OCI-LY7 (cell line): ENCODE measurements at regions not wholly inside any gene's neighbourhood (a gene's known extent, or its start where the extent isn't known, plus 50 kb on each side); places are given as distances from the start of the nearest gene placed in this dataset.

ENCODE experiments used
- BruUV-seq: library from RNA; stranded (reverse); fragments of 400-500 nt; replicated peaks from 2 replicates; lab custom pipeline; 2021; lab: Mats Ljungman, UMichigan
- CTCF ChIA-PET: fragments of 300-600 bp; sonication (Branson Sonifier 250); formaldehyde crosslinking; loops from one replicate; lab custom pipeline; 2022; ENCODE audit warnings: antibody characterized with exemption; ENCODE audit not compliant: unreplicated experiment; lab: Charles Lee
- POLR2A ChIA-PET: fragments of 300-600 bp; sonication (Branson Sonifier 250); formaldehyde crosslinking; loops from one replicate; lab custom pipeline; 2022; ENCODE audit warnings: antibody characterized with exemption; lab: Charles Lee
- DNase-seq: peaks from one replicate; pipeline ENCODE4 v3.0.0-alpha.2; 2015; ENCODE audit warnings: low spot score
- H2AFZ ChIP-seq: fragments of 200-600 bp; sonication (generic), shearing (Covaris generic); 2 replicates; pipeline ENCODE4 v1.6.1; 2014; ENCODE audit warnings: mild to moderate bottlenecking, antibody characterized with exemption, low read length, moderate library complexity
- H3K27ac ChIP-seq: fragments of 200-600 bp; sonication (generic); 2 replicates; pipeline ENCODE4 v1.5.1; 2014; ENCODE audit warnings: mixed run types, low read depth, mild to moderate bottlenecking, moderate library complexity, low read length, inconsistent platforms; ENCODE audit not compliant: poor library complexity, severe bottlenecking
- H3K36me3 ChIP-seq: fragments of 200-600 bp; sonication (generic); 2 replicates; pipeline ENCODE4 v1.6.1; 2014; ENCODE audit warnings: mild to moderate bottlenecking, antibody characterized with exemption, low read length, moderate library complexity, mixed read lengths; ENCODE audit not compliant: insufficient read depth
- H3K4me1 ChIP-seq: fragments of 200-600 bp; sonication (generic); 2 replicates; pipeline ENCODE4 v1.5.1; 2014; ENCODE audit warnings: mild to moderate bottlenecking, low read length; ENCODE audit not compliant: insufficient read depth, poor library complexity, severe bottlenecking
- H3K4me2 ChIP-seq: fragments of 200-600 bp; sonication (generic); 2 replicates; pipeline ENCODE4 v1.6.1; 2014; ENCODE audit warnings: mild to moderate bottlenecking, low read length
- H3K4me3 ChIP-seq: fragments of 200-600 bp; sonication (generic); 2 replicates; pipeline ENCODE4 v1.5.1; 2014; ENCODE audit warnings: mild to moderate bottlenecking, low read depth, low read length; ENCODE audit not compliant: poor library complexity, severe bottlenecking
- H3K79me2 ChIP-seq: fragments of 200-600 bp; sonication (generic); 2 replicates; pipeline ENCODE4 v1.6.1; 2016; ENCODE audit warnings: low read depth, mild to moderate bottlenecking, low read length, moderate library complexity, mixed read lengths; ENCODE audit not compliant: insufficient read depth
- H3K9me2 ChIP-seq: fragments of 200-600 bp; sonication (generic); 2 replicates; pipeline ENCODE4 v1.6.1; 2016; ENCODE audit warnings: mild to moderate bottlenecking, low read length, mixed read lengths; ENCODE audit not compliant: insufficient read depth
- H3K9me3 ChIP-seq: fragments of 200-600 bp; sonication (generic); 2 replicates; pipeline ENCODE4 v1.6.1; 2014; ENCODE audit warnings: mild to moderate bottlenecking, mixed run types, low read length, mixed read lengths
- H4K20me1 ChIP-seq: fragments of 200-600 bp; sonication (generic); 2 replicates; pipeline ENCODE4 v1.6.1; 2014; ENCODE audit warnings: mild to moderate bottlenecking, antibody characterized with exemption, low read length, moderate library complexity, mixed read lengths; ENCODE audit not compliant: insufficient read depth
- EZH2phosphoT487 ChIP-seq: fragments of 200-600 bp; sonication (generic); IDR thresholded peaks from 2 replicates; pipeline ENCODE4 v1.6.1; 2018; ENCODE audit warnings: low read depth, borderline replicate concordance, mild to moderate bottlenecking, mixed run types, antibody characterized with exemption, low read length, moderate library complexity, mixed read lengths
- intact Hi-C: fragments of 100-400 bp; cut with micrococcal nuclease; formaldehyde crosslinking; loops from one replicate; pipeline ENCODE4 v1.10.0; 2022; ENCODE audit not compliant: unreplicated experiment
- TF ChIP-seq, protein P1 (sequence below): fragments of 200-600 bp; sonication (generic); conservative IDR thresholded peaks from 2 replicates; pipeline ENCODE4 v1.5.1; 2014; ENCODE audit warnings: mild to moderate bottlenecking, antibody characterized with exemption, low read length, moderate library complexity, mixed read lengths

DNA sequence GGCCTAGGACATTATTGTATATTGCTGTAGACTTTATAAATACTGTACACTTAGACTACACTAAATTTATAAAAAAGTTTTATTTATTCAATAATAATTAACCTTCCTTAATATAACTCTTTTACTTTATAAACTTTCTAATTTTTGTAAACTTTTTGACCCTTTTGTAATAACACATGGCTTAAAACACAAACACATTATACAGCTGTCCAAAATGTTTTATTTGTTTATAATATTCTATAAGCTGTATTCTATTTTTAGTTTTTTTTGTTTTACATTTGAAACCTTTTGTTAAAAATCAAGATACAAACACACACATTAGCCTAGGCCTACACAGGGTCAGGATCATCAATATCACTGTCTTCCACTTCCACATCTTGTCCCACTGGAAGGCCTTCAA, 190.0 kb downstream of the BMP4 start:
- Histone ChIP-seq H3K36me3 (no peaks in the 10 kb centered on the region), H3K4me3 (no peak overlapping the region), H3K4me2 (no peak overlapping the region), H2AFZ (no peak overlapping the region), H3K4me1 (no peaks in the 10 kb centered on the region), H3K27ac (no peak overlapping the region), H3K9me2 (no peaks in the 10 kb centered on the region), H4K20me1 (no peaks in the 10 kb centered on the region), H3K79me2 (no peaks in the 10 kb centered on the region), H3K9me3 (no peaks in the 10 kb centered on the region)
- DNase-seq = no peak
- ChIA-PET CTCF (no interaction called here), POLR2A (no interaction called here)
- no TSS peak for BruUV-seq
- TF ChIP-seq, protein P1, sequence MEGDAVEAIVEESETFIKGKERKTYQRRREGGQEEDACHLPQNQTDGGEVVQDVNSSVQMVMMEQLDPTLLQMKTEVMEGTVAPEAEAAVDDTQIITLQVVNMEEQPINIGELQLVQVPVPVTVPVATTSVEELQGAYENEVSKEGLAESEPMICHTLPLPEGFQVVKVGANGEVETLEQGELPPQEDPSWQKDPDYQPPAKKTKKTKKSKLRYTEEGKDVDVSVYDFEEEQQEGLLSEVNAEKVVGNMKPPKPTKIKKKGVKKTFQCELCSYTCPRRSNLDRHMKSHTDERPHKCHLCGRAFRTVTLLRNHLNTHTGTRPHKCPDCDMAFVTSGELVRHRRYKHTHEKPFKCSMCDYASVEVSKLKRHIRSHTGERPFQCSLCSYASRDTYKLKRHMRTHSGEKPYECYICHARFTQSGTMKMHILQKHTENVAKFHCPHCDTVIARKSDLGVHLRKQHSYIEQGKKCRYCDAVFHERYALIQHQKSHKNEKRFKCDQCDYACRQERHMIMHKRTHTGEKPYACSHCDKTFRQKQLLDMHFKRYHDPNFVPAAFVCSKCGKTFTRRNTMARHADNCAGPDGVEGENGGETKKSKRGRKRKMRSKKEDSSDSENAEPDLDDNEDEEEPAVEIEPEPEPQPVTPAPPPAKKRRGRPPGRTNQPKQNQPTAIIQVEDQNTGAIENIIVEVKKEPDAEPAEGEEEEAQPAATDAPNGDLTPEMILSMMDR = no peak
- no peak for TF ChIP-seq EZH2phosphoT487
- intact Hi-C loops = no loop called here

DNA sequence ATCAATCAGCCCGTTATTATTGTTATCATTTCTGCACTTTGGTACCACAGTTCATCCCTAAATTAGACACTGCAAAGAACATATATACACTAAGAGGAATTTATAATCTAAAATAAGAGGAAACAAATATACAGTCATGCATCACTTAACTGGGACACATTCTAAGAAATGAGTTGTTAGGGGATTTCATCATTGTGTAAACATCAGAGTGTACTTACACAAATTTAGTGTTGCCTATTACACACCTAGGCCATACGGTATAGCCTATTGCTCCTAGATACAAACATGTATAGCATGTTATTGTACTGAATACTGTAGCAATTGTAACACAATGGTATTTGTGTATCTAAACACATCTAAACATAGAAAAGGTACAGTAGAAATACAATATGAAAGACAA, 190.5 kb downstream of the BMP4 start:
- no peaks in the 10 kb centered on the region for H4K20me1 ChIP-seq
- BruUV-seq = no TSS peak
- TF ChIP-seq, protein P1 = no peak
- TF ChIP-seq EZH2phosphoT487 = no peak
- no peak overlapping the region for H3K27ac ChIP-seq
- H3K4me2 ChIP-seq = no peak overlapping the region
- no peak overlapping the region for H2AFZ ChIP-seq
- CTCF ChIA-PET = no interaction called here
- H3K9me3 ChIP-seq = no peaks in the 10 kb centered on the region
- H3K4me1 ChIP-seq = no peaks in the 10 kb centered on the region
- POLR2A ChIA-PET = no interaction called here
- no peaks in the 10 kb centered on the region for H3K36me3 ChIP-seq
- intact Hi-C loops = no loop called here
- no peak for DNase-seq
- no peaks in the 10 kb centered on the region for H3K9me2 ChIP-seq
- H3K4me3 ChIP-seq = no peak overlapping the region
- no peaks in the 10 kb centered on the region for H3K79me2 ChIP-seq

DNA sequence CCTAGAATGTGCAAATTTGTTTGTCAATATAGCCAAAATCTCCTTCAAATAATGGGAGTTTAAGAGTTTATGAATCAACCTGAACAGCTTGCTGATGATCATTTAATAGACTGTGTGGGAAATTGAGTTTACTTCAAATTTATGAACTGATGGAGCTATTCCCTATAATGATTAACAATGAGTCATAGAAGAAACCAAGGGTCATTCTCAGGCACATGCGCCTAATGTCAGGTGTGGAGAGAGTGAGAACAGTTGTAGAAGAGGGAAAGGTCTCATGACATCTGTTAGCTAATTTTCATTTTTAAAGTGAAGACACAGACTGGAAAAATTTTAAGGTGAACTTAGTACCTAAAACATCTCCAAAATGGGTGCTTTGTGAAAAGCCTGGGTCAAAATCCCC, 191.8 kb downstream of the BMP4 start:
- no peaks in the 10 kb centered on the region for H3K9me2 ChIP-seq
- H4K20me1 ChIP-seq = no peaks in the 10 kb centered on the region
- no peak overlapping the region for H3K4me3 ChIP-seq
- H3K4me2 ChIP-seq = no peak overlapping the region
- TF ChIP-seq, protein P1 = no peak
- no peak for TF ChIP-seq EZH2phosphoT487
- H3K4me1 ChIP-seq = no peaks in the 10 kb centered on the region
- H3K27ac ChIP-seq = no peak overlapping the region
- H3K9me3 ChIP-seq = no peaks in the 10 kb centered on the region
- H3K36me3 ChIP-seq = no peaks in the 10 kb centered on the region
- no peaks in the 10 kb centered on the region for H3K79me2 ChIP-seq
- H2AFZ ChIP-seq = no peak overlapping the region
- BruUV-seq = no TSS peak
- ChIA-PET CTCF (no interaction called here), POLR2A (no interaction called here)
- no peak for DNase-seq
- intact Hi-C loops = no loop called here
